Endothelial cell of hepatic sinusoid (primary cell): ENCODE measurements at regions not wholly inside any gene's neighbourhood (a gene's known extent, or its start where the extent isn't known, plus 50 kb on each side); places are given as distances from the start of the nearest gene placed in this dataset.

Experiments used
- in situ Hi-C: cut with HindIII; loops from 2 replicates; pipeline ENCODE4 v1.10.0; 2017; ENCODE audit warnings: low sequenced_read_pairs

- in situ Hi-C loops, result loop anchor here (10.0 kb wide), 1 partner anchor 239 kb away; no protein-coding TSS in a partner anchor
These were observed 90.7 kb downstream of the GADD45G start for GRCh38 chr9:89695441-89695891.

GRCh38 chr9:89695979-89696378, 91.2 kb downstream of the GADD45G start:
- in situ Hi-C loops, result loop anchor here (10.0 kb wide), 1 partner anchor 239 kb away; no protein-coding TSS in a partner anchor

- in situ Hi-C loops, result loop anchor here (10.0 kb wide), 1 partner anchor 238 kb away; no protein-coding TSS in a partner anchor
These were observed 92.0 kb downstream of the GADD45G start for GRCh38 chr9:89696780-89697179.

- in situ Hi-C loops, result loop anchor here (10.0 kb wide), 1 partner anchor 237 kb away; no protein-coding TSS in a partner anchor
These were observed 92.7 kb downstream of the GADD45G start for GRCh38 chr9:89697553-89697952.

GRCh38 chr9:89698411-89699005, 93.7 kb downstream of the GADD45G start:
- in situ Hi-C loops, result loop anchor here (10.0 kb wide), 1 partner anchor 236 kb away; no protein-coding TSS in a partner anchor

- in situ Hi-C loops, result loop anchor here (10.0 kb wide), 1 partner anchor 235 kb away; no protein-coding TSS in a partner anchor
These were observed 94.8 kb downstream of the GADD45G start for GRCh38 chr9:89699646-89700045.

GRCh38 chr9:89701221-89701798, 96.5 kb downstream of the GADD45G start:
- in situ Hi-C loops, result no loop called here

- in situ Hi-C loops, result no loop called here
These were observed 97.6 kb downstream of the GADD45G start for GRCh38 chr9:89702401-89702800.

- in situ Hi-C loops, result no loop called here
These were observed 100.8 kb downstream of the GADD45G start for GRCh38 chr9:89705651-89706050.

GRCh38 chr9:89706086-89706485, 101.3 kb downstream of the GADD45G start:
- in situ Hi-C loops, result no loop called here

- in situ Hi-C loops, result no loop called here
These were observed 101.9 kb downstream of the GADD45G start for GRCh38 chr9:89706731-89707191.

GRCh38 chr9:89710697-89711096, 105.9 kb downstream of the GADD45G start:
- in situ Hi-C loops, result loop anchor here (5.0 kb wide), 1 partner anchor 98 kb away; no protein-coding TSS in a partner anchor

- in situ Hi-C loops, result loop anchor here (5.0 kb wide), 1 partner anchor 100 kb away; no protein-coding TSS in a partner anchor
These were observed 107.1 kb downstream of the GADD45G start for GRCh38 chr9:89711866-89712265.

GRCh38 chr9:89712283-89712682, 107.5 kb downstream of the GADD45G start:
- in situ Hi-C loops, result loop anchor here (5.0 kb wide), 1 partner anchor 100 kb away; no protein-coding TSS in a partner anchor

GRCh38 chr9:89714321-89714720, 109.5 kb downstream of the GADD45G start:
- in situ Hi-C loops, result loop anchor here (5.0 kb wide), 1 partner anchor 102 kb away; no protein-coding TSS in a partner anchor

GRCh38 chr9:89715318-89715858, 110.6 kb downstream of the GADD45G start:
- in situ Hi-C loops, result no loop called here

GRCh38 chr9:89715881-89716280, 111.1 kb downstream of the GADD45G start:
- in situ Hi-C loops, result no loop called here

- in situ Hi-C loops, result no loop called here
These were observed 111.7 kb downstream of the GADD45G start for GRCh38 chr9:89716559-89716958.

- in situ Hi-C loops, result no loop called here
These were observed 113.4 kb downstream of the GADD45G start for GRCh38 chr9:89718176-89718575.

- in situ Hi-C loops, result no loop called here
These were observed 113.8 kb downstream of the GADD45G start for GRCh38 chr9:89718651-89719050.

- in situ Hi-C loops, result no loop called here
These were observed 114.4 kb downstream of the GADD45G start for GRCh38 chr9:89719202-89719601.
